HG03060 (cell line): ENCODE measurements at regions not wholly inside any gene's neighbourhood (a gene's known extent, or its start where the extent isn't known, plus 50 kb on each side); places are given as distances from the start of the nearest gene placed in this dataset.

ENCODE experiments used
- ATAC-seq: cut with Tn5 transposase; IDR thresholded peaks from one replicate; pipeline ENCODE4 v1.9.1; 2021; ENCODE audit warnings: low read depth, moderate number of reproducible peaks; ENCODE audit not compliant: unreplicated experiment

GRCh38 chr3:29083676-29084075, 197.2 kb upstream of the RBMS3 start:
- no peak for ATAC-seq

GRCh38 chr3:29088579-29088978, 192.3 kb upstream of the RBMS3 start:
- ATAC-seq, result no peak

GRCh38 chr3:29090912-29091597, 189.8 kb upstream of the RBMS3 start:
- ATAC-seq, result no peak

- no peak for ATAC-seq
These were observed 189.2 kb upstream of the RBMS3 start for GRCh38 chr3:29091599-29092189.

- no peak for ATAC-seq
These were observed 188.5 kb upstream of the RBMS3 start for GRCh38 chr3:29092348-29092747.

GRCh38 chr3:29099296-29099695, 181.6 kb upstream of the RBMS3 start:
- no peak for ATAC-seq

GRCh38 chr3:29099775-29100174, 181.1 kb upstream of the RBMS3 start:
- ATAC-seq, result no peak

- ATAC-seq, result no peak
These were observed 180.6 kb upstream of the RBMS3 start for GRCh38 chr3:29100292-29100691.

GRCh38 chr3:29128001-29128400, 152.9 kb upstream of the RBMS3 start:
- no peak for ATAC-seq

- no peak for ATAC-seq
These were observed 143.3 kb upstream of the RBMS3 start for GRCh38 chr3:29137601-29138000.

- ATAC-seq, result no peak
These were observed 142.7 kb upstream of the RBMS3 start for GRCh38 chr3:29138171-29138570.

GRCh38 chr3:29140666-29141065, 140.2 kb upstream of the RBMS3 start:
- no peak for ATAC-seq

- ATAC-seq, result no peak
These were observed 139.5 kb upstream of the RBMS3 start for GRCh38 chr3:29141197-29141917.

GRCh38 chr3:29141918-29142275, 139.0 kb upstream of the RBMS3 start:
- ATAC-seq, result no peak

GRCh38 chr3:29143151-29143550, 137.7 kb upstream of the RBMS3 start:
- no peak for ATAC-seq

GRCh38 chr3:29144361-29144760, 136.5 kb upstream of the RBMS3 start:
- no peak for ATAC-seq

- ATAC-seq, result no peak
These were observed 136.1 kb upstream of the RBMS3 start for GRCh38 chr3:29144807-29145206.

GRCh38 chr3:29145360-29145759, 135.5 kb upstream of the RBMS3 start:
- ATAC-seq, result no peak

- no peak for ATAC-seq
These were observed 128.5 kb upstream of the RBMS3 start for GRCh38 chr3:29152379-29152778.

GRCh38 chr3:29153811-29154210, 127.1 kb upstream of the RBMS3 start:
- no peak for ATAC-seq

- no peak for ATAC-seq
These were observed 124.7 kb upstream of the RBMS3 start for GRCh38 chr3:29156086-29156715.
